Keratinocyte (primary cell): ENCODE measurements at regions not wholly inside any gene's neighbourhood (a gene's known extent, or its start where the extent isn't known, plus 50 kb on each side); places are given as distances from the start of the nearest gene placed in this dataset.

Source experiments
- DNase-seq: peaks from one replicate; pipeline ENCODE4 v3.0.0-alpha.2; 2011; ENCODE audit warnings: low read depth, missing footprints, low spot score
- FAIRE-seq: peaks from 2 replicates; lab custom pipeline; 2011; peaks lifted over from hg19 to GRCh38; lab: Jason Lieb, UNC
- H2AFZ ChIP-seq: 2 replicates; pipeline ENCODE4 v1.6.0; 2012; ENCODE audit warnings: low read length, control low read depth, inconsistent platforms; ENCODE audit not compliant: control insufficient read depth
- H3K27ac ChIP-seq: 2 replicates; pipeline ENCODE4 v1.5.1; 2011; ENCODE audit warnings: low read length; ENCODE audit not compliant: control insufficient read depth, insufficient read depth
- H3K27me3 ChIP-seq: 3 replicates; pipeline ENCODE4 v1.6.0; 2011; ENCODE audit warnings: low read length; ENCODE audit not compliant: control insufficient read depth, insufficient read depth; ENCODE audit errors: extremely low read depth
- H3K36me3 ChIP-seq, 2 experiments: 2 replicates in 1 of 2; 3 replicates in 1 of 2; pipeline ENCODE4 v1.5.1; 2011; ENCODE audit warnings: low read length in 2 of 2, mild to moderate bottlenecking in 1 of 2; ENCODE audit not compliant: control insufficient read depth in 2 of 2, insufficient read depth in 2 of 2; ENCODE audit errors: extremely low read depth in 1 of 2
- H3K4me1 ChIP-seq: 3 replicates; pipeline ENCODE4 v1.5.1; 2011; ENCODE audit warnings: low read length; ENCODE audit not compliant: control insufficient read depth, insufficient read depth; ENCODE audit errors: extremely low read depth
- H3K4me2 ChIP-seq: 3 replicates; pipeline ENCODE4 v1.6.0; 2011; ENCODE audit warnings: low read depth, low read length; ENCODE audit not compliant: control insufficient read depth, insufficient read depth; ENCODE audit errors: extremely low read depth
- H3K4me3 ChIP-seq, 3 experiments: fragments of 200-600 bp in 1 of 3; sonication (generic) in 1 of 3; 2 replicates in 2 of 3; 3 replicates in 1 of 3; pipeline ENCODE4 v1.5.1; 2011 to 2016; ENCODE audit warnings: low read length in 3 of 3, mild to moderate bottlenecking in 3 of 3, control low read depth in 2 of 3, inconsistent platforms in 1 of 3, low read depth in 1 of 3, mixed read lengths in 1 of 3, mixed run types in 1 of 3, moderate library complexity in 1 of 3; ENCODE audit not compliant: control insufficient read depth in 2 of 3, insufficient read depth in 2 of 3; ENCODE audit errors: extremely low read depth in 1 of 3
- H3K79me2 ChIP-seq: 2 replicates; pipeline ENCODE4 v1.6.0; 2012; ENCODE audit warnings: low read length; ENCODE audit not compliant: control insufficient read depth, insufficient read depth
- H3K9ac ChIP-seq: 3 replicates; pipeline ENCODE4 v1.6.0; 2011; ENCODE audit warnings: low read length; ENCODE audit not compliant: control insufficient read depth, insufficient read depth; ENCODE audit errors: extremely low read depth
- H3K9me1 ChIP-seq: 3 replicates; pipeline ENCODE4 v1.6.0; 2011; ENCODE audit warnings: low read length; ENCODE audit not compliant: control insufficient read depth, insufficient read depth; ENCODE audit errors: extremely low read depth
- H3K9me3 ChIP-seq: 2 replicates; pipeline ENCODE4 v1.5.1; 2012; ENCODE audit warnings: low read depth, low read length; ENCODE audit not compliant: control insufficient read depth
- H4K20me1 ChIP-seq: 3 replicates; pipeline ENCODE4 v1.6.0; 2011; ENCODE audit warnings: low read length; ENCODE audit not compliant: control insufficient read depth, insufficient read depth; ENCODE audit errors: extremely low read depth
- EZH2 ChIP-seq: IDR thresholded peaks from one replicate; pipeline ENCODE4 v1.6.1; 2012; ENCODE audit warnings: inconsistent platforms, mild to moderate bottlenecking, low read length, moderate library complexity
- dilution Hi-C: fragments of 300-500 bp; cut with MboI; formaldehyde crosslinking; loops from one replicate; pipeline ENCODE4 v1.7.0; 2020; ENCODE audit warnings: low sequenced_read_pairs; ENCODE audit not compliant: extremely low pct_ligation_motif_present
- TF ChIP-seq, protein P1 (sequence below), 3 experiments: IDR thresholded peaks in 1 of 3; conservative IDR thresholded peaks in 1 of 3; optimal IDR thresholded peaks in 1 of 3; 2 replicates in 2 of 3; 3 replicates in 1 of 3; pipeline versions ENCODE3 to v1.5.1; 2011; ENCODE audit warnings: low read length in 3 of 3, mild to moderate bottlenecking in 3 of 3, moderate library complexity in 2 of 3, control low read depth in 1 of 3, inconsistent platforms in 1 of 3; ENCODE audit not compliant: insufficient read depth in 2 of 3; ENCODE audit errors: extremely low read depth in 1 of 3

DNA sequence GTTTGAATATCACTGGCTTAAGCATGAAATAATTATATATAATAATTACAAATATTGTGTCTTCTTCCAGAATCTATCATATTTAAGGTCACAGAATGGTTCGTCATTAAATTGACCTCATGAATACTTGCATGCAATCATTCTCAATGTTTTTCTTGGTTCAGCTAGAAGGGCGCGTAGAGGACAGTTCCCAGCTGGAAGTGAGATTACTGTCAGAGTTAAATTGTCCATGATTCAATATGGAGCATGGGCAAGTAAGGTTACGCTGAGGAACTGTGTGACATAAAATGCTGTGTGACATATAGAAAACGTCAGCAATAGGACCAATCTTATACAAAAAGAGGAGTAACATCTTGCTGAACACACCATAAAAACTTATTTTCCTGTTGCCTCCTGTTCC is 2423.5 kb upstream of the RAG2 start:
- no peak overlapping the region for H3K27ac ChIP-seq
- no peak overlapping the region for H3K4me3 ChIP-seq
- H3K36me3 ChIP-seq = no peaks in the 10 kb centered on the region
- no peaks in the 10 kb centered on the region for H3K9me3 ChIP-seq
- no peaks in the 10 kb centered on the region for H3K4me1 ChIP-seq
- DNase-seq (no peak), FAIRE-seq (no peak)
- H3K9ac ChIP-seq = no peak overlapping the region
- H3K4me2 ChIP-seq = no peak overlapping the region
- no peaks in the 10 kb centered on the region for H3K9me1 ChIP-seq
- TF ChIP-seq, protein P1, sequence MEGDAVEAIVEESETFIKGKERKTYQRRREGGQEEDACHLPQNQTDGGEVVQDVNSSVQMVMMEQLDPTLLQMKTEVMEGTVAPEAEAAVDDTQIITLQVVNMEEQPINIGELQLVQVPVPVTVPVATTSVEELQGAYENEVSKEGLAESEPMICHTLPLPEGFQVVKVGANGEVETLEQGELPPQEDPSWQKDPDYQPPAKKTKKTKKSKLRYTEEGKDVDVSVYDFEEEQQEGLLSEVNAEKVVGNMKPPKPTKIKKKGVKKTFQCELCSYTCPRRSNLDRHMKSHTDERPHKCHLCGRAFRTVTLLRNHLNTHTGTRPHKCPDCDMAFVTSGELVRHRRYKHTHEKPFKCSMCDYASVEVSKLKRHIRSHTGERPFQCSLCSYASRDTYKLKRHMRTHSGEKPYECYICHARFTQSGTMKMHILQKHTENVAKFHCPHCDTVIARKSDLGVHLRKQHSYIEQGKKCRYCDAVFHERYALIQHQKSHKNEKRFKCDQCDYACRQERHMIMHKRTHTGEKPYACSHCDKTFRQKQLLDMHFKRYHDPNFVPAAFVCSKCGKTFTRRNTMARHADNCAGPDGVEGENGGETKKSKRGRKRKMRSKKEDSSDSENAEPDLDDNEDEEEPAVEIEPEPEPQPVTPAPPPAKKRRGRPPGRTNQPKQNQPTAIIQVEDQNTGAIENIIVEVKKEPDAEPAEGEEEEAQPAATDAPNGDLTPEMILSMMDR (optimal IDR thresholded peaks at IDR 0.05 in 1 of 3, IDR thresholded peaks at IDR 0.05 in 1 of 3, conservative IDR thresholded peaks at IDR 0.05 in 1 of 3; ENCODE audit: extremely low read depth in 1 of 3, insufficient read depth in 2 of 3, low read length in 3 of 3) = no peak
- TF ChIP-seq EZH2 = no peak
- no peak overlapping the region for H2AFZ ChIP-seq
- no peaks in the 10 kb centered on the region for H4K20me1 ChIP-seq
- dilution Hi-C loops = no loop called here
- H3K79me2 ChIP-seq = no peaks in the 10 kb centered on the region
- no peaks in the 10 kb centered on the region for H3K27me3 ChIP-seq

DNA sequence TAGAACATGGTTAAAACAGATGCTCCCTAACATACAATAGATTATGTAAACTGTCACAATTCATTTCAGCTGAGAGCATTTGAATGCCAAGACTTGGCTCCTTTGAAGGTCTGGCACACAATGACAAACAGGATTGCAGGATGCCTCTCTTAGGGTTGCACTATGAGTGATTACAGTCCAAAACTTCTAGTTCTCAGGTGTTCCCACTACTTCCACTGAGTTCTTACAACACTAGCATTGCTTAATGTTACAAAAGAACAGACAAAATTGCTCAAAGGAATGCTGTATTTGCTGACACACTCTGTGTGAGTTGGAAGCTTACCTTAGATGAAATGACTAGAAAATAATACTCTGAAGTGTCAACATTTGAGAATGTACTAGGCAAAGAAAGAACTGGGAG is 2413.8 kb upstream of the RAG2 start:
- Histone ChIP-seq H3K27me3 (no peaks in the 10 kb centered on the region), H3K4me1 (no peaks in the 10 kb centered on the region), H3K27ac (no peak overlapping the region), H3K4me3 (no peak overlapping the region), H2AFZ (no peak overlapping the region), H3K9ac (no peak overlapping the region), H3K4me2 (no peak overlapping the region), H3K9me1 (no peaks in the 10 kb centered on the region), H4K20me1 (no peaks in the 10 kb centered on the region), H3K36me3 (no peaks in the 10 kb centered on the region), H3K9me3 (no peaks in the 10 kb centered on the region), H3K79me2 (no peaks in the 10 kb centered on the region)
- no peak for DNase-seq
- no peak for TF ChIP-seq EZH2
- TF ChIP-seq, protein P1 (optimal IDR thresholded peaks at IDR 0.05 in 1 of 3, IDR thresholded peaks at IDR 0.05 in 1 of 3, conservative IDR thresholded peaks at IDR 0.05 in 1 of 3; ENCODE audit: extremely low read depth in 1 of 3, insufficient read depth in 2 of 3, low read length in 3 of 3) = no peak
- dilution Hi-C loops = no loop called here
- no peak for FAIRE-seq
